ENCODE measurements at regions not wholly inside any gene's neighbourhood (a gene's known extent, or its start where the extent isn't known, plus 50 kb on each side); places are given as distances from the start of the nearest gene placed in this dataset.

DNA sequence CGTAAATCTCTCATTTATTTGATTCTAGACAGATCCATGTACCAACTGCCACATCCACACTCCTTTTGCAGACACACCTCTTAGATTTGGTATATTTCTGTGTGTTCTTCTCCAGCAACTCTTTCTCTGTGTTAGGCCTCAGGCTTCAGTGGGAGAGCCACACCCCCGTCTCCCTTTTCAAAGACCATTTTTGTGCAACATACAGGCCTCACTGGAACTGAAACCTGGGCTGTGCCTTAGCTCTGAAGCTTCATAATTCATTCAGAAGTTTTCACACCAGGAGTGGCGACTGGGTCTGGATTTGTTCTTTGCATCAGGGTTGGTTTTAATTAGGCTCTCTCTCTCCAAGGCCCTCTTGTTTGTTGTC is 170.2 kb downstream of the THBS2 start:
- DNase-seq (ENCODE audit: extremely low read depth, low read depth): no peak

DNA sequence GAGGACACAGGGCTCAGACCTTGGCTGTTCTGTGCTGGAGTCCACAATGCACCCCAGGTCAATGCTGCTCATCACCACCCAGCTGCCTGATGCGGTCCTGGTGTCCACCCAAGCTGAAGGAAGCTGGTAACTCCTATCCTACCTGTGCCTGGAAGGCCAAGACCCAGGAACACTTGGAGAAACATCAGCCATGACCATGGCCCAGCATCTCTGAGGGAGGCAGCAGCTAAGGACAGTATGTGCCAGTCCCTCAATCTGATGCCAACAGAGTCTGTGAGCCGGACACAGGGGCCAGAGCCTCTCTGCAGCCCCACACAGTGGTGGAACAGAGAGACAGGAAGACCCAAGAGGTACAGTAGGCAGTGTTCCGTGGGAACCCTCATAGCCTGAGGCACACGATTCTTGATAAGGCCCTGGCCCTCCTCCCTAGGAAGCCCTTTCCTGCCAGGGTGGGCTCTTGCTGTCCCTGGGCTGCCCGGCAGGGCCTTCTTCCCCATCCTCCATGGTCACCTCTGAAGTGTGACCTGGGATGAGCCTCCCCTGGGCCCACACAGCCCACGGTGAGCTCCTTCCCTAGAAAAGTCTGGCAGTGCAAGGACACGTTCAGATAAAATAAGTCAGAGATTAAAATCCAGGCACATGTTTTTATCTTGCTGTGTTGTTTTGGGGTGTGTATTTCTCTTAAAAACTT is 170.7 kb downstream of the THBS2 start:
- DNase-seq (ENCODE audit: extremely low read depth, low read depth): no peak

DNA sequence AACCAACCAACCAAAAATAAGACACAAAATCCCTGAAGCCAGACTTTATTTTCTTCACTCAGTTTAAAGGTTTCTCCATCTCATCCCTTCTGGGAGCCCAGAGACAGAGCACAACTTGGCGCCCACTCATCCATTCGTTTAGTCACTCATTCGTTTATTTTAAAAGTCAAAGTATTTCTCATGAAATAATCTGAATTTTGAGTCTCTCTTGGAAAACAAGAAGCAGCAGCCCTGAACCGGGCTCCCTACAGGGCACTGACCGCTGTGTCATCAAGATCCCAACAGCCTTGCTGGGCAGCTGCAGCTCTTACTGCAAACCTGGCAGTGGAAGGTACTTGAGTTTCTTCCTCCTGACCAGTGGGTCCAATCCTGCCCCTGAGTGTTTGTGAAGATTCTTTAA is 171.6 kb downstream of the THBS2 start:
- DNase-seq (ENCODE audit: extremely low read depth, low read depth): no peak

DNA sequence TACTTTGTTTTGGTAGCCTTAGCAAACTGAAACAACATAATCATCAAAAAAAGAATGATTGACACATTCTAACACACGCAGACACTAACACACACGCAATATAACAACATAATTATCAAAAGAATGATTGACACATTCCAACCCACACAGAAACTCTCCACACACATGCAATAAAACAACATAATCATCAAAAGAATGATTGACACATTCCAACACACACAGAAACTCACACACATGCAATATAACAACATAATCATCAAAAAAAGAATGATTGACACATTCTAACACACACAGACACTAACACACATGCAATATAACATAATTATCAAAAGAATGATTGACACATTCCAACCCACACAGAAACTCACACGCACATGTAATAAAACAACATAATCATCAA is 172.4 kb downstream of the THBS2 start:
- DNase-seq (ENCODE audit: extremely low read depth, low read depth): no peak

DNA sequence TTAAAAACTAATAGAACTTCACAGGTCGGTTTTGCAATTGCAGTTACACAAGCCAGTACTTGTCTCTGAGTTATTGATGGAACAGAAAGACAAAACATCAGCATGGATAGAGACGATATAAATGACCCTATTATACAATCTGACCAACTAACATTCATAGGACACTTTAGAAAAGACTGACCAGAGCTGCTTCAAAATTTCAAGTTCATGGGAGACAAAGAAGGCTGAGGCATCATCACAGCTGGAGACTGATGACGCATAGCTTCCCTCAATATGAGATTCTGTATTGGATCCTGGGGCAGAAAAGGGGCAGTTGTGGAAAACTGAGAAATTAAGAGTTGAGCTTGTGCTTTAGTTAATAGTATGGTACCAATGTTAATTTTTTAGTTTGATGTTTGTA is 174.0 kb downstream of the THBS2 start:
- DNase-seq (ENCODE audit: extremely low read depth, low read depth): no peak

DNA sequence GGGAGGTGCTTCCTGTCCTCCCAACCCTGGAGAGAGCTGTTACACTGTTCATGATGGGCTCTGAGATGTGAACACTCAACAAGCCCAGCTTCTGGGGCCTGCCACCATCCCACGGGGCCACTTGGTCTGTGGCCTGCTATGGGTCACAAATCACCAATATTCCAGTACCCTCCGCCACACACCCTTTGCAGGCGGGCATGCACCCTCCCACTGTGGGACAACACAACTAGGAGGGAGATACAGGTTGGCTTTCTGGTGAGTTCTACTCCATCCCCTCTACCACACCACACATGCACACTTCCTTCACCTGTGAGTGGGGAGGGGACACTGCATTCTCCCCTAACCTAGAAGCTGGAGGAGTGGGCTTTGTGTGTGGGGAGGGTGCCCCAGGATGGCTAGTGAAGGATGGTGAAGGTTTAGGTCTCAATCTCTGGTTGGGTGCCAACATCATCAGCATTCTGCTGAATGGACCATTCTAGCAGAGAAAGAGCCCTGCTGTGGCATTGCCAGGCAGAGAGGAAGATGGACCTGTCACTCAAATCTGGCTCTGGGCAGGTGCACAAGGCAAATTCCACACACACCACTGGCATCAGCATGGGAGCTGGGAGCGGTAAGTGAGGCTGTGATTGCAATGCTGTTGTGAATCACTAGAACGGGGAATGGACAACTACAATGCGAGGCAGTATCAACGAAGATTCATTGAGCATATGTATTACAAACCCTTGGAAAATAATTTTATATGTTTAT is 175.1 kb downstream of the THBS2 start:
- DNase-seq (ENCODE audit: extremely low read depth, low read depth): no peak

DNA sequence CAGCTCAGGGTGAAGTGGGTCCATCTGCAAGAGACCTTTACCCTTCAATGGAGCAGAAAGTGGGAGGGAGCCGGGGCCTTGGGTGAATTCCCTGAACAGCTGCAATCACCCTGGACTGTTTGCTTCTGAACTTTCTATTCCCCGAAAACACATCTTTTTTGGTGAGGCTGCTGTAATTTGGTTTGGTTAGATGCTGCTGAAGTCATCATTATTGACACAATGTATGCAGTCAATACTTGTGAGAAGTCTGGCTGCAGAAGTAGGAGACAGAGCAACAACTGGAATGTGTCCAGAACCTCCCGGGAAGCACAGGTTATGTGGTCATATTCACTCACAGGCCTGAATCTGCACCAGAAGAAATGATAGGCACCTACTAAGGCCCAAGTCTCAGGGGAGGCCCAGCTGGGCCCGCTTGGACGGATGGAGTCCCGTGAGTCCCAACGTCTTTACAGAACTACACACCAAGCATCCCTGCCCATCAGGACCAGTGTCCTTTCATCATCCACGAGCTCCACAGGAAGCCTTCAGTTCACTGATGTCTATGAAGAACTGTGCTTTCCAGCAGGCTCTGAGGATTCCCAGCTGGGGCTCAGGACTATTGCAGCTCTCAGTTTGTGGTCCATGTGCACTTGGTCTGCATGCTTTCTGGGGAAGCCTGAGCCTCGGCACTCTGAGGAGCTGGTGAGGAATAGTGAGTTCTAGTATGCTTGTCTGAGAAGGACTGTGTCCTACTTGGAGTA is 177.6 kb downstream of the THBS2 start:
- DNase-seq (ENCODE audit: extremely low read depth, low read depth): no peak

DNA sequence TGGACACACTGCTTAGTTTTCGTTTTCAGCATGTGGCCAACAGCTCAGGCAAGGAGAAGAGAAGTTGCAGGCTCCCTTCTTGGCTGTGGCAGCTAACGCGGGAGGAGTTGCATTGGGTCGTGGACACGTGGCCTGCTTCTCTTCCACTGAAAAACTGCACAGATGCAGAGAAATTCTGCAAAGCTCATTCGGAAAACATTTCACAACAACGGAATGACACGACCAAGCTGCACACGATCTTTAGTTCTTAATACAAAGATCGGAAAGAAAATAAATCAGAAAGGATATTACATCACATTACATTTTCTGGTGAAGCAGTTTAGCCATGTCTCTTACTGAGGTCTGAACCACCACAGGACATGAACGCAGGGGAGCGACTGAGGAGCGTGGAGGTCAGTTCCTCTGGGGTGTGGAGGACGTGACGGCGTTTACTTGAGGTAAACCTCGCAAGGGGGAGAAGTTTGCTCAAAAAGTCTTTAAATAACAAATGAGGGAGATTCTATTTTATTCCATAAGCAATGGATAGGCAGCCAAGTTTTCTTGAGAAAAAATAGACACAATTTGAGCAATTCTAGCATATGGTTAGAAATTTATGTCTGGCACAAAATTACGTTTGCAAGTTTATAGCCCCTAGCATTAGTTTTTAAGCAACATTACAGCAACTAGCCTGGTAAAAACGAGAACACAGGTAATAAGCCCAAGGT is 178.3 kb downstream of the THBS2 start:
- no peak for DNase-seq (ENCODE audit: extremely low read depth, low read depth)

DNA sequence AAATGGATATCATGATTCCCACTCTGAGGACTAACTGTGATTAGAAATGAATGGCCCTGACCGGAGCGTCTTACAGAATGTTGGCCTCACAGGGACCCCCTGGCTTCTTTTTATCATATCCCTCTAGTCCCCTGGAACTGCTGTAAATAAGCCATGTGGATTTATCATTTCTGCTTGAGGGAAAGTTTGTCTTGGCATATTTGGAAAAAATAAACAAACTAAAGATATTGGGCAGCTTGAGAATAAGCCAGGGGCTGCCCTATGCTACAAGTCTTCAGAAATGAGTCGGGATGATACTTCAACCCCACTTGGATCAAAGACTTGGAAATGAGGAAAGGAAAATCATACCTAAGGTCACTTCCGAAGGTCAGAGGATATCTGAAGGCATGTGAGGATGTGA is 179.1 kb downstream of the THBS2 start:
- no peak for DNase-seq (ENCODE audit: extremely low read depth, low read depth)

DNA sequence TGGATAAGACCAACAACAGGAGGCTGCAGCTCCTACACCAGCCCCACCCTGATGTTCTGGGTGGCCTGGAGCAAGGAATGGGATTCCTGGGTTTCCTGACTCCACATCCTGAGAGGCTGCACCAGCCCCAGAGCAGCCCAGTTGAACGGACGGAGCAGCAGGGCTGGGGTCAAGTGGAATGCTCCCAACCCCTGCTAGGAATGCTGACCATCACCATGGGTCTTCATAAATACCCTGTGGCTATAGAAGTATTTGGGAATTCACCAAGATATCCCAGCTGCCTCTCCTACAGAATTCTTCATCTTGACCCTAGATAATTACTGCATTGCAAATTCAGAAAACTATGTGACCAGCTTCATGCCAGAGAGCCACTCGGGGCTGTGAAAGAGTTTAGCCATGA is 180.3 kb downstream of the THBS2 start:
- no peak for DNase-seq (ENCODE audit: extremely low read depth, low read depth)

DNA sequence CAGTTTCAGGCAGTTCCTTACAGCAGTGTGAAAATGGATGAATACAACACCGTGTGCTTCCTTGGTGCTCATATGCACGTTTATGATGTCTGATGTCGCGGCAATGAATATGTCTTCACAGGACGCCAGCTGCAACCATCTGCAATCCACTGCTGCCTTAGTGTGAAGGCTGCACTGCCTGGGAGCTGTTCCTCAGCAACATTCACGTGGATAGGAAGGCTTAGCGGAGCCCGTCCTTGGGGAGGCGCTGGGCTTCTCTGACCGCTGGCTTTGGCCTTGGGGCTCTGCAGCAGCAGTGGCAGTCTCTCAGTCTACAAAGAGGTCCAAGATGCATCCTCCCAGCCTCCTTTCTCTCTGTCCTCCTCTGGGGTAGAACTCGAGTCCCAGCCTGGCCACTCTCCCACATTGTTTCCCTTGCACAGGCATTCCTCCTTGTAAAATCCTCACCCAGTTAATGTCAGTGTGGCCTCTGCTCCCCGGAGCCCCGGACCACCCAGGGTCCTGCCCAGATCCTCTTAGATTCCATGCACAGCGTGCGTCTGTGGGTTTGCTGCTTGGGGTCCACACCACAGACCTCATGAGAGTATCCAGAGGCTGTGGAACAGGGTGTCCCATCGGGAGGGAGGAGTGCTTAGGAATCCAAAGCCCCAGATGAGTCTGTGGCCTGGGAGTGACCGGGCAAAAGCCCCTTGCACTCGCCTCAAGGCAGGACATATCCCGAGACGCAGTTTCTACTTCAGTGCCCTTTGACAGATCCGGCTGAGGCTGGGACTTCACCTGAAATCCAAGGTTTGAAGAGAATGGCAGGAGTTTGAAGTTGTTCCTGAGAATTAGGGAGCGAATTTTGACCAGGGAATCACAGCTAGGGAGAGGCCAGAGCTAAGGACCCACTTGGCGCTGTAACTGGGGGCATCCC is 181.3 kb downstream of the THBS2 start:
- DNase-seq (ENCODE audit: extremely low read depth, low read depth): no peak

DNA sequence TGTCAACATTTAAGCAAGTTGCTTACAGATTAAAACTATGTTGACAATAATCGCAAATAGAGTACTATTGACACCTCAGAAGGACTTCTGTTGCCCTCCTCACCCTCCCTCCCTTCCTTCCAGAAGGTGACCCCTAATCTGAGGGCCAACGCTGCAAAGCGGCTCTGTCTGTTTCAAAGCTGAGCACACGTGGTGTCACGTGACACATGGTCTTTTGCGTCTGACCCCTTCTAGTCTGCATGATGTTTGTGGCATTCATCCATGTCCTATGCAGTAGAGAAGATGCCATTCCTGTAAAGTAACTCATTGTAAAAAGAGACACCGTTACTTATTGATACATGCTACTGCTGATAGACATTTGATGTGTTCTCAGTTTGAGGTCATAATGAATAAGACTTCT is 182.3 kb downstream of the THBS2 start:
- DNase-seq (ENCODE audit: extremely low read depth, low read depth): no peak

DNA sequence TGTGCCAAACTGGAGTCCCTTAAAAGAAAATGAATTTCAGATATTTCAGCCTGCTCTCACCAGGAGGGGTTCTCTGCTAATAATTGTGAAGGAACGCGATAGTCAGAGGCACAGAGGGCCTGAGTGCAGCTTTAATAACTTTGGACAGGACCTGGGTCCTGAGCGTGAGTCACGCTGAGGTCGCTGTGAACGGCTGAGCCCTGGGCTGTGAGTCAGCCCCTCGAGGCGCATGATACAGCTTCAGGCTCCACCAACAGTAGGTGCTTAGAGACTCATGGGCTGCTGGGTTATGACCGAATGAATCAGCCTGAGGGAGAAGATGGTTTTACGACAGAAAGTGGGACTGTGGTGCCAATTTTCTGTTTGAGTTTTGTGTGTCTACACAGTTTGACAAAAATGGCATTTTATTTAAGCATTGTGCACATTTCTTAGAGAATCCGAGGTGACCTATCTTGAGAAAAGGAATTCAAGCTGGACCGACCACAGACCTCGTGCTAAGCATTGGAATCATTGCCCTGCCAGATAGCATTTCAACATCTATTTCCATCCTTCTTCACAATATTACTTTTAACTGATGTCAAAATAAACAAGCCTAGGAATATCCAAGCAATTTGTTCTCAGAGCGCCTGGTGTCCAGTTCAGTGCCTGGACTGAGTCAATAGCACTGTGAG is 183.0 kb downstream of the THBS2 start:
- peak; percentile 65 for DNase-seq (ENCODE audit: extremely low read depth, low read depth)

DNA sequence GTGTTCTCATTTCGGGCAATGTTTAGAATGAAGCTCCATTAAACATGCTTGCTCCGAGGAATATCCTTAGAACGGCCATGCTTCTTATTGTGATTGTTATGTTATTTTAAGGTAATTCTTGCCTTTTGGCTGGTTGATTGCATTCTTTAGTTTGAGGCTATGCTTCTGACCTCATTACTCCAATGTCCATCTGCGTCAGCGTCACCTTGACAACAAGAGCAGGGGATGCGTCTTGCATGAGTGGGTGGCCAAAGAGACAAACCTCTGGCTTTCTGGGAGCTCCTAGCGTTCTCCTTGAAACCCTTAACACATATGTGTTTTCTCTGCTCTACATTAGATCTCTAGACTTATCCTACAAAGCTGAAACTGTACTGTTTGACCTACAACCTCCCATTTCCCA is 184.3 kb downstream of the THBS2 start:
- no peak for DNase-seq (ENCODE audit: extremely low read depth, low read depth)

DNA sequence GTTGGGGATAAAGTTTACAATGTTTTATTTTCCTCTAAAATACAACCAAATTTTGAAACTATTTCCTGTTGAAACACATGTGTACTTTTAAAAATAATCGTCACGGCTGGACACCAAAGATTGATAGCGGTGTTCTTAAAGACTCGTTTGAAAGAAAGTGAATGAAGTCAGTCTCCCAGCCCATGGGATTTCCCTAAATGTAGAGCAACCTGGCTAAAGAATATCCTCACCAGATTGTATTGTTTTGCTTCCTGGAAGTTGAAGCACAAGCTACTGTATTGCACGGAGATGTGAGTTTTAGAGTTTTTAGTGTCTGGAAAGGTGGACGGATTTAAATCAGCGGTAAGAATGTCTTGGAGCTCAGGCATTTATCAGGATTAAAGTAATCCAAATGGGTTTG is 189.5 kb downstream of the THBS2 start:
- no peak for DNase-seq (ENCODE audit: extremely low read depth, low read depth)

DNA sequence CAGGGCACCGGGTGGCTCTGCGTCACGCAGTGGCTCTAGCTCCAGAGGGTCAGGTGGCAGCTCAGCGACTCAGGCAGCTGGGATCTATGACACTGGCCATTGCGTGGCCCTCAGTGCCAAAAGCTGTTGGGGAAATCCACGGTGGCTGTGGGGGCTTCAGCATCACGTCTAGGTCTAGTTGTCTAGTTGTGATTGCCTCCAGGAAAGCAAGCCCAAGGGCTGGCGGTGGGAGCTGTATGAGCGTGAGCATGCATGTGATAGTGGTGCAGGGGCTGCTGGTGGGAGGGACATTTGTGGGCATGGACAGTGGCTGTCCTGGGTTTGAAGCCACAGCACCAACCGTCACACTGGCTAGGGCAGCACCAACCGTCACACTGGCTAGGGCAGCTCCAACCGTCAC is 191.4 kb downstream of the THBS2 start:
- no peak for DNase-seq (ENCODE audit: extremely low read depth, low read depth)

DNA sequence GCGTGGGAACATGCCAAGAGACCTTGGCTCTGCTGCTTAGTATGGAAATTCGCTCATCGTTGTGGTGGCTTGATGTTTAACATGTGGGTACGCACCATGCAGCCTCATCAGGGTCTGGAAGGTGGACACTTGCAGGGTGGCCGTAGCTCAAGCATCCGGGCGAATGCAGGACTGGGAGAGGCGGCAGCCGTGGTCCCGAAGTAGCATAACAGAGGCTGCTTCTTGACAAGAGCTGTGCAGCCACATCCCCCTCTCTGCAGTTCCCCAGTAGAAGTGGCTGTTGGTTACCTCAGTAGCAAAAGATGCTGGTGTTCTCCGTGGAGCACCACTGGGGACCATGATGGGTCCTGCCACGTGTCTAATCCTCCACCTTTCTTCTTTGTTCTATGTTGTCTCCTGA is 195.0 kb downstream of the THBS2 start:
- DNase-seq (ENCODE audit: extremely low read depth, low read depth): no peak

DNA sequence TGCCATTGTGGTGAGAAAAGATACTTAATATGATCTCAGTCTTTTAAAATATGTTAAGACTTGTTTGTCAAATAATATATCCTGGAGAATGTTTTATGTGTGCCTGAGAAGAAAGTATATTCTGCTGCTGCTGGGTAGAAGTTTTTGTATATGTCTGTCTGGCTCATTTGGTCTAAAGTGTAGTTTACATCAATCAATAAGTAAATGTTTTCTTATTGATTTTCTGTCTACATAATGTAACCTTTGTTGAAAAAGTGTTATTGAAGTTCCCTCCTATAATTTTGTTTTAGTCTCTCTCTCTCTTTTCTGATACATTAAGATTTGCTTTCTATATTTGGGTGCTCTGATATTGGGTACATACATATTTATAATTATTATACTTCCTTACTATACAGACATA is 201.2 kb downstream of the THBS2 start:
- DNase-seq (ENCODE audit: extremely low read depth, low read depth): no peak

DNA sequence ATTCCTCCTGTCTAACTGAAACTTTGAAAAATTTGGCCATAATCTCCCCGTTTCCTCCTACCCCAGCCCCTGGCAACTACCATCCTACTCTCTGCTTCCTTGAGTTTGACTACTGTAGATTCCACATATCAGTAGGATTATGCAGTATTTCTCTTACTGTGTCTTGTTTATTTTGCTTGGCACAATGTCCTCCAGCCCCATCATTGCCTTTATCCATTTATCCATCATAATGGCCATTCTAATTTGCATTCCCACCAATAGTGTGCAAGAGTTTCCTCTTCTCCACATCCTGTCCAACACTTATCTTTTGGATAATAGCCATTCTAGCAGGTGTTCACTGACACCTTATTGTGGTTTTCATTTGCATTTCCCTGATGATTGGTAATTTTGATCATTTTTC is 202.3 kb downstream of the THBS2 start:
- DNase-seq (ENCODE audit: extremely low read depth, low read depth): no peak

DNA sequence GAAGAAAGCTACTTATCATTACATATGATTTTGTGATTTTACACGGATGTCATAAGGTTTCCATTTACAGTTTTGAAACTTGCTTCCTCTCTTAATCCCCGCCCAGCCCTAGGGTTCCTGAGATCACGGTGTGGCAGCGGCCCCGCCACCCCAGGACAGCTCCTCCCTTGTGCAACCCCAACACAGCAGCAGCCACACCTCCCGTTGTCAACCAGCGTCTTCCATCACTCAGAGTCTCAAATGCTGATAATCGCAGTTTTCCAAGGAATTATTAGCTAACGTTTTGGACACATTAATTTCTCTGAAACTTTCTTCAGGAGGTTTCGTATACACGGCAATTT is 204.8 kb downstream of the THBS2 start:
- DNase-seq (ENCODE audit: extremely low read depth, low read depth): no peak

All from NCI-H460 (cell line).